ENCODE measurements at regions not wholly inside any gene's neighbourhood (a gene's known extent, or its start where the extent isn't known, plus 50 kb on each side); places are given as distances from the start of the nearest gene placed in this dataset.
A peak's percentile ranks its signal among the peaks of the same experiment; 100 is the strongest.

DNA sequence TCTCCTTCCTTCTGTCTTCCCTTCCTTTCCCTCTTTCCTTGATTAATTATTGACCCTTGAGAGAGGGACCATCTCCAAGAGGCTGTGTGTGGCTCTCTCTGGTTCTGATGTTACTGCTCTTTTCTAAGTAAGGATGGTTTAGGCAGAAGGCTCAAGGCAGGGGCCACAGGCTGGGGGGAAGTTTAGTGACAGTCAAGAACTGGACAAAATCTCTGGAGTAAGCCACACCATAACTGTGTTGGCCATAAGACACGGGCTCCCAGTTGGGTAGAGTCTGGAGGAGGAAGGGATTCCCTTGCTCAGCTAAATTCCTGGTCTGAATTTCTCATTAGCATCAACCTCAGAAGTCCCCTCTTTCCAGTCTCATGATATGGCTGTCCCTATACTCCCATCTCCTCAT is 74.7 kb downstream of the BUD13 start:
- no peak for DNase-seq (ENCODE audit: low spot score)

DNA sequence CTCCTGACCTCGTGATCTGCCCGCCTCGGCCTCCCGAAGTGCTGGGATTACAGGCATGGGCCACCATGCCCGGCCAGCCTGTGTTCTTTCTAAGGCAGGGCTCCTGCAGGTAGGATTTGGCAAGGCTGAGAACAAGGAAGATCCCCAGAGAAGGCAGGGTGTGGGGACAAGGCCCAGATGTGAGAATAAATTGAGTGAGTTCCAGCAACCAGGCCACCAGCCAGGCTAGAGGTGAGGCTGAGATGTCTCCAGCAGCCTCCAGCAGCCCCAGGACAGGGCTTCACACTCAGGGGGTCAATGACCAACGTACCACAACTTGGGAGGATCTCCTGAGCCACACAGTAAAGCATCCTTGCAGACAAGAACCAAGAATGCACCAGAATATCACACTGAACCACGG is 75.1 kb downstream of the BUD13 start:
- no peak for DNase-seq (ENCODE audit: low spot score)

- no peak for DNase-seq (ENCODE audit: low spot score)
Measured at GRCh38 chr11:116697011-116697410, 75.8 kb downstream of the BUD13 start.

DNA sequence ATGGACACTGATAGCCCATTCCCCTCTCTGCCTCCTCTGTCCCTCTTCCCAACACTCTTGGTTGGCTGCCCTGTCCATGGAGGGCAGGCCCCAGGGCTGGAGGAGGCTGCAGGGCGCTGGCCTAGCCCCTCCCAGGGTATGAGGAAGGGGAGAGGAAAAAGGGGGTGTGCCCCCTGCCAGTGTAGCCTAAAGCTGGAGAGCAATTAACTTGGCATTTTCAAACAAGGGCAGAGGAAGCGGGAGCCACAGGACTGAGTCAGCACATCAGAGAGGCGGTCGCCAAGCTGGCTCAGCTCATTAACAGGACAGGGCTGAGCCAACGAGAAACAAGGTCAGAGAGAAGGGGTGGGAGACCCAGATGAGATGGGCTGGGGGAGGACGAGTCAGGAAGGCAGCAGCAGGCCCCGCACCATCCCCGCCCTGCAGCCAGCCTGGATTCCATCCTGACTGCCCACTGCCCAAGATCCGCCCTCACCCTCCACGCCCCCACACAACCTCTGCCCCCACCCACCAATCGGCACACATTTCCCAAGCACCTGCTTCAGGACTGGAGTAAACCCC is 76.3 kb downstream of the BUD13 start:
- DNase-seq (ENCODE audit: low spot score), result no peak

GRCh38 chr11:116695657-116696254 is 77.0 kb downstream of the BUD13 start:
- no peak for DNase-seq (ENCODE audit: low spot score)

GRCh38 chr11:116694815-116695590 is 77.8 kb downstream of the BUD13 start:
- no peak for DNase-seq (ENCODE audit: low spot score)

DNA sequence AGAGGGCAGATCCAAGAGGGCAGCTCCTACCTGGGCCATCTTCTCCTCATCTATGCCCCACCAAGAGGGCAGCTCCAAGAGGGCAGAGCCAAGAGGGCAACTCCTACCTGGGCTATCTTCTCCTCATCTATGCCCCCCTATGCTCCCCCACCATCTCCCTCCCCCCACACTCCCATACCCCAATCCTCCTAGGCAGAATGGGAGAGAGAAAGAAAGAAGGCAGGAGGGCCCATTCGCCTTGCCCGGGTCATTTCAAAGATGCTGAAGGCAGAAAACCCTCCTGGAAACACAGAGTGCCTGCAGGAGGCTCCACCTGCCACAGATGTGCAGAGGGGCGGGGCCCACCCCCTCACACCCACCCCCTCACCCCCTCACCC is 78.5 kb downstream of the BUD13 start:
- no peak for DNase-seq (ENCODE audit: low spot score)

GRCh38 chr11:116693593-116694348 is 79.0 kb downstream of the BUD13 start:
- DNase-seq (ENCODE audit: low spot score), result no peak

GRCh38 chr11:116693102-116693570 is 79.7 kb downstream of the BUD13 start:
- DNase-seq (ENCODE audit: low spot score), result no peak

- no peak for DNase-seq (ENCODE audit: low spot score)
Measured at GRCh38 chr11:116692318-116693101, 80.3 kb downstream of the BUD13 start.

DNA sequence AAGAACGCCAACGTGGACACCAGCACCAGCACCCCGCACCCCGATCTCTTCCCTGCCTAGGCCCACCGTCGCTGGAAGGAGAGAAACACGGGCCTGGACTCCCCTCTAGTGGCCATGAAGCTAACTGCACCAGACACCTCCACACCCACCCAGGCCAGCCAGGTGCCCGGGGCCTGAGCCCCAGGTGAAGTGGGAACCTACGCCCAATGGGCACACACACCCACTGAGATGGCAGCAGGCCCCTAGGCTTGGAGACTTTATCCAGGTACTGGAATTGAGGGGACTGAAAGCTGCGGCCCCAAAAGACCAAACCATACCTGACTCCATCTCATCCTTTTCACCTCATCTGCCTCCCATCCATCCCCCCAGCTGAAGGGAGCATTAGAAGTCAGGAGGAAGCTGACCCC is 81.0 kb downstream of the BUD13 start:
- no peak for DNase-seq (ENCODE audit: low spot score)

GRCh38 chr11:116690611-116691010 is 82.2 kb downstream of the BUD13 start:
- peak; percentile 25 for DNase-seq (ENCODE audit: low spot score)

- no peak for DNase-seq (ENCODE audit: low spot score)
Measured at GRCh38 chr11:116689413-116690127, 83.2 kb downstream of the BUD13 start.

DNA sequence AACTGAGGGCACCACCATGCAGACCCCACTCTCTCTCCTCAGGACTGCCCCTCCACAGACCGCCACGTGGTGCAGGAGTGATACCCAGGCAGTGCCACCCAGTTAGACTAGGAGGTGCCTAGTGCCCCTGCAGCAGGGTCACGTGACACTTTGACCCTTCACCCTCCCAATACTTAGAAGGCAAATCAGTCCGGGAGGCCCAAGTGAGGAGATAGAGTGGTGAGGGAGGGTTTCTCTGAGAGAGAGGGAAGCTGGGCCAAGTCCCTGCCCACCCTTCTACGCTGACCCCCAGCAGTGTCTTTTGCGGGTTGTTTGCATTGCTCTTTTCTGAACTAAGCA is 84.6 kb downstream of the BUD13 start:
- no peak for DNase-seq (ENCODE audit: low spot score)

- no peak for DNase-seq (ENCODE audit: low spot score)
Measured at GRCh38 chr11:116687458-116688201, 85.2 kb downstream of the BUD13 start.

DNA sequence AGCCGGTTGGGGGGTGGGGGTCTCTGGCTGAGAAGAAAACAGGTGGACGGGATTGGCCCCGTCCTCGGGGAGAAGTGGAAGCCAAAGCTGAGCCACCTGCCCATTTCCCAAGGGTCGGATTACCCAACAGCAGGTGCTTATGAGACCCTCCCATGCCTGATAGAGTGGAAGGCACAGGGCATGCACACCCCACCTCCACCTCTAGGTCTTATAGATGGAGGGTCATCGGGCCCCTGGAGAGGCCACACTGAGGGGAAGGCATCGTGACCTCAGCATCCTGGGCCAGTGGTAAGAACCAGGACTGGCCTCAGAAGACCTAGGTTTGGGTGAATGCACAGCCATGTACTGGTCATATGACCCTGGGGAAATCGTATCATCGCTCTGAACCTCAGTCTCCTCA is 85.9 kb downstream of the BUD13 start:
- DNase-seq (ENCODE audit: low spot score), result no peak

GRCh38 chr11:116683982-116684381 is 88.8 kb downstream of the BUD13 start:
- no peak for DNase-seq (ENCODE audit: low spot score)

- DNase-seq (ENCODE audit: low spot score), result no peak
Measured at GRCh38 chr11:116680349-116681125, 92.2 kb downstream of the BUD13 start.

- no peak for DNase-seq (ENCODE audit: low spot score)
Measured at GRCh38 chr11:116678887-116679286, 93.9 kb downstream of the BUD13 start.
